Ovary (tissue), 3 donors: ENCODE measurements at regions not wholly inside any gene's neighbourhood (a gene's known extent, or its start where the extent isn't known, plus 50 kb on each side); places are given as distances from the start of the nearest gene placed in this dataset.

Experiments
- CTCF ChIP-seq, 3 donors: fragments of 450-650 bp in 2 of 3; fragments of 200-600 bp in 1 of 3; IDR thresholded peaks; one replicate each; pipeline versions ENCODE4 v1.5.1 to v1.8.0; 2016 to 2022; ENCODE audit warnings: antibody characterized with exemption in 3 of 3, mild to moderate bottlenecking in 1 of 3
- POLR2A ChIP-seq: fragments of 450-650 bp; IDR thresholded peaks from one replicate; pipeline ENCODE4 v1.6.1; 2017; ENCODE audit warnings: antibody characterized with exemption, mild to moderate bottlenecking, moderate library complexity
- donor health status: DM: no; HTN: no; CAD: no.

- no peak for TF ChIP-seq POLR2A
- no peak for TF ChIP-seq CTCF (IDR thresholded peaks at IDR 0.05)
Observed at GRCh38 chrX:131709553-131709952, 165.7 kb downstream of the OR13H1 start.
